Gastroesophageal sphincter (tissue), 4 donors: ENCODE measurements at regions not wholly inside any gene's neighbourhood (a gene's known extent, or its start where the extent isn't known, plus 50 kb on each side); places are given as distances from the start of the nearest gene placed in this dataset.

Experiments used
- ATAC-seq: fragments of 150-250 bp; one replicate; pipeline ENCODE4 v1.9.1; 2016; ENCODE audit warnings: mild to moderate bottlenecking, moderate library complexity
- H3K27ac ChIP-seq, 4 donors: fragments of 200-600 bp; sonication (generic) in 3 of 4; 1 replicate in 3 of 4; 2 replicates in 1 of 4; pipeline ENCODE4 v1.5.1; 2016 to 2019
- H3K27me3 ChIP-seq: fragments of 200-600 bp; sonication (generic); one replicate; pipeline ENCODE4 v1.5.1; 2019
- H3K36me3 ChIP-seq, 2 donors: fragments of 200-600 bp; sonication (generic); one replicate each; pipeline ENCODE4 v1.5.1; 2019; ENCODE audit warnings: control low read depth in 1 of 2
- H3K4me1 ChIP-seq, 3 donors: fragments of 200-600 bp; sonication (generic); 1 replicate in 2 of 3; 2 replicates in 1 of 3; pipeline ENCODE4 v1.5.1; 2016 to 2019; ENCODE audit warnings: control low read depth in 2 of 3
- H3K4me3 ChIP-seq, 2 donors: fragments of 200-600 bp; sonication (generic); one replicate each; pipeline ENCODE4 v1.5.1; 2019; ENCODE audit warnings: mild to moderate bottlenecking in 1 of 2, moderate library complexity in 1 of 2
- H3K9me3 ChIP-seq, 3 donors: fragments of 200-600 bp; sonication (generic); one replicate each; pipeline ENCODE4 v1.5.1; 2017 to 2019; ENCODE audit warnings: control low read depth in 2 of 3
- CTCF ChIP-seq, 4 experiments: fragments of 200-600 bp in 2 of 4; fragments of 450-650 bp in 2 of 4; sonication (generic) in 1 of 4; IDR thresholded peaks; one replicate each; pipeline ENCODE4 v1.5.1; 2017 to 2019; ENCODE audit warnings: antibody characterized with exemption in 4 of 4, mild to moderate bottlenecking in 2 of 4, moderate library complexity in 2 of 4
- EP300 ChIP-seq: sonication (generic); formaldehyde crosslinking; IDR thresholded peaks from one replicate; pipeline ENCODE4 v1.6.1; 2017; ENCODE audit warnings: antibody characterized with exemption, mild to moderate bottlenecking
- POLR2A ChIP-seq, 2 donors: fragments of 450-650 bp; IDR thresholded peaks; one replicate each; pipeline ENCODE4 v1.6.1; 2017; ENCODE audit warnings: antibody characterized with exemption in 2 of 2, mild to moderate bottlenecking in 2 of 2, moderate library complexity in 1 of 2
- POLR2AphosphoS5 ChIP-seq: sonication (generic); formaldehyde crosslinking; IDR thresholded peaks from one replicate; pipeline ENCODE4 v1.6.1; 2017; ENCODE audit warnings: antibody characterized with exemption
- WGBS, 2 donors: methylation state at CpG; one replicate each; pipeline ENCODE4 v1.1.5; 2018; ENCODE audit warnings: low coverage in 1 of 2; 5-methylcytosine and 5-hydroxymethylcytosine counted together

- WGBS, 2 donors: 87% methylated on average over 7 of the region's 19 CpGs; no CpG with 5 or more reads in 1 of the 2 donors
- Histone ChIP-seq H3K9me3 (no peaks in the 10 kb centered on the region), H3K27me3 (peaks cover 11% of the 10 kb centered on the region), H3K4me1 (peaks cover 0 to 16% (median 0%) of the 10 kb centered on the region in 3 donors), H3K27ac (peak overlapping the region in 1 of 4 donors; percentile 44), H3K36me3 (no peaks in the 10 kb centered on the region), H3K4me3 (no peak overlapping the region)
- TF ChIP-seq POLR2AphosphoS5: no peak
- no peak for TF ChIP-seq POLR2A (IDR thresholded peaks at IDR 0.05)
- no peak for TF ChIP-seq EP300
- TF ChIP-seq CTCF (IDR thresholded peaks at IDR 0.05): no peak
- no peak for ATAC-seq
These were observed 230.0 kb downstream of the CTTN start for GRCh38 chr11:70628176-70628854.

- peak overlapping the region in 1 of 4 donors; percentile 44 for H3K27ac ChIP-seq
These were observed 230.8 kb downstream of the CTTN start for GRCh38 chr11:70628855-70629844.

GRCh38 chr11:70630068-70630467 is 231.7 kb downstream of the CTTN start:
- TF ChIP-seq CTCF (IDR thresholded peaks at IDR 0.05) (no peak), POLR2AphosphoS5 (no peak), POLR2A (IDR thresholded peaks at IDR 0.05) (no peak), EP300 (no peak)

More at GRCh38 chr11:70628855-70629844, 230.8 kb downstream of the CTTN start:
- H3K4me3 ChIP-seq: no peak overlapping the region
- peak; percentile 70 for ATAC-seq
- H3K27me3 ChIP-seq: peaks cover 11% of the 10 kb centered on the region
- 17 to 46% methylated on average over 6 to 8 of the region's 30 CpGs for WGBS, 2 donors
- peaks cover 0 to 16% (median 0%) of the 10 kb centered on the region in 3 donors for H3K4me1 ChIP-seq
- TF ChIP-seq CTCF (IDR thresholded peaks at IDR 0.05) (no peak), POLR2AphosphoS5 (no peak), POLR2A (IDR thresholded peaks at IDR 0.05) (no peak), EP300 (no peak)
- H3K36me3 ChIP-seq: no peaks in the 10 kb centered on the region
- H3K9me3 ChIP-seq: no peaks in the 10 kb centered on the region

GRCh38 chr11:70630816-70631623 is 232.7 kb downstream of the CTTN start:
- no peak for ATAC-seq

More at GRCh38 chr11:70630068-70630467, 231.7 kb downstream of the CTTN start:
- H3K9me3 ChIP-seq: no peaks in the 10 kb centered on the region
- ATAC-seq: no peak
- no peak overlapping the region for H3K4me3 ChIP-seq
- H3K4me1 ChIP-seq: peaks cover 0 to 16% (median 0%) of the 10 kb centered on the region in 3 donors
- 100% methylated on average over 1 of the region's 9 CpGs; no CpG with 5 or more reads in 1 of the 2 donors for WGBS, 2 donors
- H3K27ac ChIP-seq: no peak overlapping the region
- H3K27me3 ChIP-seq: peaks cover 11% of the 10 kb centered on the region
- no peaks in the 10 kb centered on the region for H3K36me3 ChIP-seq

More at GRCh38 chr11:70630816-70631623, 232.7 kb downstream of the CTTN start:
- no CpG with 5 or more reads among the region's 20 CpGs for WGBS, 2 donors
- H3K9me3 ChIP-seq: no peaks in the 10 kb centered on the region
- peaks cover 11% of the 10 kb centered on the region for H3K27me3 ChIP-seq
- TF ChIP-seq POLR2AphosphoS5 (no peak), POLR2A (IDR thresholded peaks at IDR 0.05) (no peak), EP300 (no peak), CTCF (IDR thresholded peaks at IDR 0.05) (no peak)
- H3K4me1 ChIP-seq: peaks cover 0 to 16% (median 0%) of the 10 kb centered on the region in 3 donors
- no peak overlapping the region for H3K4me3 ChIP-seq
- no peaks in the 10 kb centered on the region for H3K36me3 ChIP-seq
- no peak overlapping the region for H3K27ac ChIP-seq
